CD4-positive, alpha-beta memory T cell (primary cell): ENCODE measurements at regions not wholly inside any gene's neighbourhood (a gene's known extent, or its start where the extent isn't known, plus 50 kb on each side); places are given as distances from the start of the nearest gene placed in this dataset.

ENCODE experiments used
- CTCF ChIA-PET: fragments of 350-600 bp; sonication (Branson Sonifier 250); formaldehyde crosslinking; loops from one replicate; lab custom pipeline; 2021; ENCODE audit warnings: inconsistent platforms; ENCODE audit not compliant: partially characterized antibody; lab: Charles Lee
- POLR2A ChIA-PET: fragments of 350-600 bp; sonication (Branson Sonifier 250); formaldehyde crosslinking; loops from one replicate; lab custom pipeline; 2021; ENCODE audit not compliant: partially characterized antibody; lab: Charles Lee
- DNase-seq, 5 donors: peaks; one replicate each; pipeline versions ENCODE4 v3.0.0 to v3.0.0-alpha.2; 2020 to 2022; ENCODE audit warnings: mixed read lengths in 1 of 5
- H3K27ac ChIP-seq: one replicate; pipeline ENCODE4 v1.7.0; 2013; ENCODE audit warnings: low read depth, low read length
- H3K27me3 ChIP-seq: 2 replicates; pipeline ENCODE4 v1.7.0; 2013; ENCODE audit warnings: mild to moderate bottlenecking, low read length, moderate library complexity; ENCODE audit not compliant: insufficient read depth
- H3K36me3 ChIP-seq: 2 replicates; pipeline ENCODE4 v1.7.0; 2013; ENCODE audit warnings: mild to moderate bottlenecking, low read length, moderate library complexity; ENCODE audit not compliant: insufficient read depth
- H3K4me1 ChIP-seq: 2 replicates; pipeline ENCODE4 v1.7.0; 2013; ENCODE audit warnings: mild to moderate bottlenecking, low read length, moderate library complexity; ENCODE audit not compliant: insufficient read depth
- H3K4me3 ChIP-seq, 2 donors: one replicate each; pipeline ENCODE4 v1.7.0; 2013; ENCODE audit warnings: low read length in 2 of 2, mild to moderate bottlenecking in 1 of 2
- H3K9me3 ChIP-seq, 2 donors: one replicate each; pipeline ENCODE4 v1.7.0; 2013; ENCODE audit warnings: low read length in 2 of 2, control low read depth in 1 of 2; ENCODE audit not compliant: control insufficient read depth in 1 of 2
- H3K27ac Mint-ChIP-seq, 7 donors: one replicate each; pipeline ENCODE4 v1.8.0; 2020 to 2021; ENCODE audit warnings: mixed read lengths in 7 of 7, mild to moderate bottlenecking in 6 of 7, inconsistent platforms in 3 of 7, moderate library complexity in 3 of 7
- H3K27me3 Mint-ChIP-seq, 2 donors: one replicate each; pipeline ENCODE4 v1.8.0; 2020 to 2021; ENCODE audit warnings: mixed read lengths in 2 of 2
- H3K36me3 Mint-ChIP-seq, 2 donors: one replicate each; pipeline ENCODE4 v1.8.0; 2020 to 2021; ENCODE audit warnings: mixed read lengths in 2 of 2, inconsistent platforms in 1 of 2, mild to moderate bottlenecking in 1 of 2
- H3K4me1 Mint-ChIP-seq, 4 donors: one replicate each; pipeline ENCODE4 v1.8.0; 2020 to 2021; ENCODE audit warnings: mixed read lengths in 4 of 4, mild to moderate bottlenecking in 1 of 4
- H3K4me3 Mint-ChIP-seq, 8 donors: one replicate each; pipeline ENCODE4 v1.8.0; 2020 to 2021; ENCODE audit warnings: mixed read lengths in 8 of 8, mild to moderate bottlenecking in 7 of 8, moderate library complexity in 6 of 8, inconsistent platforms in 3 of 8
- H3K9me3 Mint-ChIP-seq, 8 donors: one replicate each; pipeline ENCODE4 v1.8.0; 2020 to 2021; ENCODE audit warnings: mixed read lengths in 8 of 8, mild to moderate bottlenecking in 5 of 8, inconsistent platforms in 3 of 8, moderate library complexity in 1 of 8
- intact Hi-C: fragments of 100-400 bp; cut with micrococcal nuclease; formaldehyde crosslinking; loops from one replicate; pipeline ENCODE4 v1.15.1; 2023

DNA sequence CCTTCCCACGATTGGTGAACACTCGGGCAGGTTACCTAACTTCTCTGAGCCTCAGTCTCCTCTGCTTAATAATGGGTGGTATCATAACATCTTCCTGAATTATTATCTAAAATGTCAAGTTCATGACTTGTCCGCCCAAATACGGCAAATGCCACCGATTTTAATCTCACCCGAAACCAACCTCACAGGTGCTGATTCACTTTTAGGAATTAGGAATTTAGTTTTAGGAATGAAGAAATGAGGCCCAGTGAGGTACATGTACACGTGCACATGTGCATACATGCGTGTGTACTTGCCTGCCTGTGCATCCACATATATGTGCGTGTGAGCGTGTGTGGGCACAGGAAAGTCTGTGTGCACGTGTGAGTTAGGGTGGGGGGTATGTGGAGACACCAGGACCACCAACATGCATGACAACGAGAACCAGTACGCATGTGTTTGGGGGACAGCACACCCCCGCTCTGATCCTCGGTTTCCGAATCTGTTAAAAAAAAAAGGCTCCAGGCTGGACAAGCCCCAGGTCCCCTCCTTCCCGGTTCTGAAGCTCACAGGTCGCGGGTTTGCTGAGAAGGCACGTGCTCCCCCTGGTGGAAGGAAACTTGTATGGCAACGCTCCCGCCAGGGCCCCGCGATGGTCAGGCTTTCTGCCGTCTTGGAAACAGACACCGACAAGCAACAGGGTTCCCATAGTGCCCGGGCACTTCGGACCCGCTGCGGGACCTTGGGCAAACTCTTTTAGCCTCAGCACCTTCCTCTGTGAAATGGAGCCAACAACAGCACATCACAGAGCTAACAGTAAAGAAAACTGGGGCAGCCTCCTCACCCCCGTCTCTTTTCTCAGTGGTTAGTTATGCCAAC is 219.2 kb downstream of the RBFOX3 start:
- Histone ChIP-seq H3K4me1 (no peaks in the 10 kb centered on the region), H3K36me3 (no peaks in the 10 kb centered on the region), H3K27ac (no peak overlapping the region), H3K27me3 (no peaks in the 10 kb centered on the region), H3K9me3 (no peaks in the 10 kb centered on the region), H3K4me3 (no peak overlapping the region)
- Mint-ChIP-seq H3K27ac (no peak overlapping the region), H3K27me3 (peaks cover 30 to 35% of the 10 kb centered on the region in 2 donors), H3K9me3 (peaks cover 0 to 2% (median 0%) of the 10 kb centered on the region in 8 donors), H3K4me3 (no peak overlapping the region), H3K36me3 (no peaks in the 10 kb centered on the region), H3K4me1 (peaks cover 0 to 10% (median 6%) of the 10 kb centered on the region in 4 donors)
- intact Hi-C loops: no loop called here
- ChIA-PET POLR2A (no interaction called here), CTCF (interaction anchor here (0.6 to 4.7 kb wide), 25 partner anchors 8 to 812 kb away, joined by 3 to 58 read pairs (median 4); partner anchors contain the start of gene ENGASE)
- DNase-seq: peak; percentile 46 to 59 (median 51)

DNA sequence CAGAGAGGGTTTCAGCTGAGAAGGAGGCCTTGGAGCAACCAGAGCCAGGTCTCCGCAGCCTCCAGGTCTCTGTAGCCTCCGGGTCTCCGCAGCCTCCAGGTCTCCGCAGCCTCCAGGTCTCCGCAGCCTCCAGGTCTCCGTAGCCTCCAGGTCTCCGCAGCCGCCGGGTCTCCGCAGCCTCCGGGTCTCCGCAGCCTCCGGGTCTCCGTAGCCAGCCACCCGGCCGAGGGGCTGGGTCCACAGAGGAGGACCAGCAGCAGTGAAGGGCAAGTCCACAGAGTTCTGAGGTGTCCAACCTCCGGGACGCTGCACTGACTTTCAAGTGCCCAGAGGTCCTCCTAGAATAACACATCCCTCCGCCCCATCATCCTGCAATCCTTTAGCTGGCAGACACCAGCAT is 221.0 kb downstream of the RBFOX3 start:
- Histone ChIP-seq H3K36me3 (no peaks in the 10 kb centered on the region), H3K27me3 (no peaks in the 10 kb centered on the region), H3K4me3 (no peak overlapping the region), H3K4me1 (no peaks in the 10 kb centered on the region), H3K9me3 (no peaks in the 10 kb centered on the region), H3K27ac (no peak overlapping the region)
- H3K4me1 Mint-ChIP-seq: peaks cover 0 to 10% (median 6%) of the 10 kb centered on the region in 4 donors
- no peak overlapping the region for H3K27ac Mint-ChIP-seq
- H3K36me3 Mint-ChIP-seq: no peaks in the 10 kb centered on the region
- DNase-seq: no peak
- ChIA-PET CTCF (interaction anchor here (1.3 to 4.7 kb wide), 3 partner anchors 12 to 303 kb away, joined by 3 to 58 read pairs (median 56); no protein-coding TSS in a partner anchor), POLR2A (no interaction called here)
- H3K4me3 Mint-ChIP-seq: no peak overlapping the region
- intact Hi-C loops: no loop called here
- peaks cover 30 to 35% of the 10 kb centered on the region in 2 donors for H3K27me3 Mint-ChIP-seq
- peaks cover 0 to 7% (median 0%) of the 10 kb centered on the region in 8 donors for H3K9me3 Mint-ChIP-seq

DNA sequence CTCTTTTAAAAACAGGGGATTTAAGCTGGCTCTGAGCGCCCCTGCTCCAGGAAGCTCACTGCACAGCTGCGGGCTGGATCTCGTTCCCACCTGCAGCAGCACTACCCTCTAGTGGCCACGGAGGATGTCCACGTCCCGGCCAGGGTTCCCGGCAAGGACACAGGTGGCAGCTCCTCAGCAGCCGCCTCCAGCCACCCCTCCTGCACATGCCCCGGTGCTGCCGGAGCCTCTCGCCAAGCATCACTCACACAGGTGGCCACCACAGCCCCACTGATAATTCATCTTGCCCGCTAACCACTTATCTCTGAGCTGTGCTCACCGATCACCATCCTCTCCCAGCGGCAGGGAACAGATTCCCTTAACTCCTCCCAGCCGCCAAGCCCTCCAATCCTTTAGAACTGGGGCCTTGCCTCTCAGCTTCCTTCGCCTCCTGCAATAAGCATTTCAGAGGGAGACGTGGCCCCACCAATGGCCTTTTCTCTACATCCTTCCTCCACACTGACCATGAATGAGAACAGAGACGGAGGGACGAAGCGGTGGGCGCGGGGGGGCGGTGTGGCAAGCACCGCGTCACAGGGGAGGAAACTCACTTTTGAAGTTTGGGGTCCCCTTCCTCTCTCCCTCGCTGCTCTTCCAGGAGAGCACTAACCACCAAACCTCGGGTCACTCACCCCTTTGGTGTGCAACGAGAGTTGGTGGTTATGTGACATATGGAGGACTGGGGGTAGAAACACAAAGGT is 222.1 kb downstream of the RBFOX3 start:
- Mint-ChIP-seq H3K4me1 (peaks cover 0 to 10% (median 4%) of the 10 kb centered on the region in 4 donors), H3K36me3 (no peaks in the 10 kb centered on the region), H3K27me3 (peaks cover 24 to 29% of the 10 kb centered on the region in 2 donors), H3K4me3 (no peak overlapping the region), H3K27ac (no peak overlapping the region), H3K9me3 (peaks cover 0 to 7% (median 0%) of the 10 kb centered on the region in 8 donors)
- no peak overlapping the region for H3K27ac ChIP-seq
- CTCF ChIA-PET: interaction anchor here (1.0 to 1.3 kb wide), 6 partner anchors 9 to 325 kb away, joined by 3 to 5 read pairs (median 3); no protein-coding TSS in a partner anchor
- POLR2A ChIA-PET: no interaction called here
- peak in 1 of 5 donors; percentile 33 for DNase-seq
- intact Hi-C loops: no loop called here
- H3K9me3 ChIP-seq: no peaks in the 10 kb centered on the region
- H3K4me1 ChIP-seq: no peaks in the 10 kb centered on the region
- no peak overlapping the region for H3K4me3 ChIP-seq
- no peaks in the 10 kb centered on the region for H3K36me3 ChIP-seq
- H3K27me3 ChIP-seq: no peaks in the 10 kb centered on the region

DNA sequence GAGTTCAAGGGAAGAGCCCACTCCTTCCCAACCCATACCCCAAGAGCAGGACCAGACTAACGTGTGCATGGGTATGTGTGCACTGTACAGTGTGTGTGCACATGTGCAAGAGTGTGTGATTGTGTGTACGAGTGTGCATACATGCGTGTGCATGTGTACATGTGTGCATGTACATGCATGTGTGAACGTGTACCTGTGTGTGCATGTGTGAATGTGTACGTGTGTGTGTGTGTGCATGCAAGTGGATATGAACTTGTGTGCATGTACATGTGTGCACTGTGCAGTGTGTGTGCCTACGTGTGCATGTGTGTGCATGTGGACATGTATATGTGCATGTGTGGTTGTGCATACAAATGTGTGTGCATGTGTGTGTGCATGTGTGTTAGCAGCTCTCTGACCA is 223.1 kb downstream of the RBFOX3 start:
- no peak overlapping the region for H3K27ac ChIP-seq
- H3K36me3 Mint-ChIP-seq: no peaks in the 10 kb centered on the region
- no peaks in the 10 kb centered on the region for H3K4me1 ChIP-seq
- H3K36me3 ChIP-seq: no peaks in the 10 kb centered on the region
- peaks cover 0 to 7% (median 0%) of the 10 kb centered on the region in 8 donors for H3K9me3 Mint-ChIP-seq
- H3K4me3 ChIP-seq: no peak overlapping the region
- CTCF ChIA-PET: interaction anchor here (1.0 to 1.3 kb wide), 4 partner anchors 10 to 301 kb away, joined by 3 to 5 read pairs (median 4); no protein-coding TSS in a partner anchor
- H3K27me3 Mint-ChIP-seq: peaks cover 17 to 22% of the 10 kb centered on the region in 2 donors
- no peaks in the 10 kb centered on the region for H3K9me3 ChIP-seq
- no peak overlapping the region for H3K27ac Mint-ChIP-seq
- no peak for DNase-seq
- no peak overlapping the region for H3K4me3 Mint-ChIP-seq
- H3K4me1 Mint-ChIP-seq: peaks cover 0 to 8% (median under 1%) of the 10 kb centered on the region in 4 donors
- POLR2A ChIA-PET: no interaction called here
- intact Hi-C loops: no loop called here
- no peaks in the 10 kb centered on the region for H3K27me3 ChIP-seq

DNA sequence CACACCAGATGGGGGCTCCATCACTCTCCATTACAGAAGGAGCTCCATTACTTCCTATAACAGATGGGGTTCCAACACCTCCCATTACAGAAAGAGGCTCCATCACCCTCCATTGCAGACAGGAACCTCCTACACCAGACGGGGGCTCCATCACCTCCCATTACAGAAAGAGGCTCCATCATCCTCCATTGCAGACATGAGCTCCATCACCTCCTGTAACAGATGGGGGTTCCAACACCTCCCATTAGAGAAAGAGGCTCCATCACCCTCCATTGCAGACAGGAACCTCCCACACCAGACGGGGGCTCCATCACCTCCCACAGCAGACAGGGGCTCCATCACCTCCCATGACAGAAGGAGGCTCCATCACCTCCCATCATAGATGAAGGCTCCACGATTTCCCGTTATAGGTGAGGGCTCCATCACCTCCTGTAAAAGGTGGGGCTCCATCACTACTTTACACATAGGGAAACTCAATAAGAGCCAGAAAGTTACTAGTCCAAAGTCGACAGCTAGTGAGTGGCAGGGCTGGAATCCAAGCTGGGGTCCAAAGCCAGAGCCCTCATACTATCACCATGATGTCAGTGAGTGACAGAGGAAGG is 224.8 kb downstream of the RBFOX3 start:
- no peak overlapping the region for H3K4me3 ChIP-seq
- CTCF ChIA-PET: interaction anchor here (1.3 to 1.7 kb wide), 2 partner anchors 15 to 321 kb away, joined by 4 to 5 read pairs; no protein-coding TSS in a partner anchor
- H3K27ac ChIP-seq: no peak overlapping the region
- POLR2A ChIA-PET: no interaction called here
- H3K27ac Mint-ChIP-seq: peak overlapping the region in 1 of 7 donors; percentile 72
- peak in 1 of 5 donors; percentile 27 for DNase-seq
- H3K27me3 ChIP-seq: no peaks in the 10 kb centered on the region
- H3K36me3 ChIP-seq: no peaks in the 10 kb centered on the region
- H3K36me3 Mint-ChIP-seq: no peaks in the 10 kb centered on the region
- H3K4me1 Mint-ChIP-seq: no peaks in the 10 kb centered on the region
- intact Hi-C loops: no loop called here
- H3K9me3 Mint-ChIP-seq: peaks cover 0 to 7% (median 0%) of the 10 kb centered on the region in 8 donors
- no peaks in the 10 kb centered on the region for H3K4me1 ChIP-seq
- H3K4me3 Mint-ChIP-seq: no peak overlapping the region
- peaks cover 8 to 13% of the 10 kb centered on the region in 2 donors for H3K27me3 Mint-ChIP-seq
- H3K9me3 ChIP-seq: no peaks in the 10 kb centered on the region

DNA sequence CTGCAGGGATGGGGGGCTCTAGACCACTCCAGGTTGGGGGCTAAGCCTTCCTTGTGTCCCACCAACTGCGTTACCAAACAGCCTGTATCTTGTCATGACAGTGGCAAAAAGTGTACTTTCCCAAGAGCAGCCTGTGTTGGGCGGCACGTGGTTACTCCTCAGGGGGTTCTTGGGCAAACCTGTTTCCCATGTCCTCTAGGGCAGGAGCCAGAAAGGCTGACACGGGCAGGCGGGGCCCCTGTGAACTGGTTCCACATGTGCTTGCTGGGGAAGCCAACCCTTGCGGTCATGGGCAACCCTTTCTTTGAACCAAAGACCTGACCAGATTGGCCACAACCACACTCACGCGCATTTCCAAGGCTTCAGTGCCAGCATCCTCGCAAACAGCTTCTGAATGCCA is 228.5 kb downstream of the RBFOX3 start:
- intact Hi-C loops: no loop called here
- Histone ChIP-seq H3K27ac (no peak overlapping the region), H3K36me3 (no peaks in the 10 kb centered on the region), H3K9me3 (no peaks in the 10 kb centered on the region), H3K27me3 (no peaks in the 10 kb centered on the region), H3K4me3 (no peak overlapping the region), H3K4me1 (no peaks in the 10 kb centered on the region)
- H3K4me1 Mint-ChIP-seq: no peaks in the 10 kb centered on the region
- DNase-seq: no peak
- H3K27me3 Mint-ChIP-seq: peaks cover 9 to 16% of the 10 kb centered on the region in 2 donors
- no peaks in the 10 kb centered on the region for H3K36me3 Mint-ChIP-seq
- no peak overlapping the region for H3K4me3 Mint-ChIP-seq
- H3K9me3 Mint-ChIP-seq: peaks cover 0 to 5% (median 0%) of the 10 kb centered on the region in 8 donors
- no peak overlapping the region for H3K27ac Mint-ChIP-seq
- CTCF ChIA-PET: no interaction called here
- POLR2A ChIA-PET: no interaction called here
